HG03025 (cell line): ENCODE measurements at regions not wholly inside any gene's neighbourhood (a gene's known extent, or its start where the extent isn't known, plus 50 kb on each side); places are given as distances from the start of the nearest gene placed in this dataset.

Source experiments
- ATAC-seq: cut with Tn5 transposase; IDR thresholded peaks from one replicate; pipeline ENCODE4 v1.9.1; 2021; ENCODE audit warnings: mild to moderate bottlenecking, moderate library complexity; ENCODE audit not compliant: unreplicated experiment, low FRiP score

DNA sequence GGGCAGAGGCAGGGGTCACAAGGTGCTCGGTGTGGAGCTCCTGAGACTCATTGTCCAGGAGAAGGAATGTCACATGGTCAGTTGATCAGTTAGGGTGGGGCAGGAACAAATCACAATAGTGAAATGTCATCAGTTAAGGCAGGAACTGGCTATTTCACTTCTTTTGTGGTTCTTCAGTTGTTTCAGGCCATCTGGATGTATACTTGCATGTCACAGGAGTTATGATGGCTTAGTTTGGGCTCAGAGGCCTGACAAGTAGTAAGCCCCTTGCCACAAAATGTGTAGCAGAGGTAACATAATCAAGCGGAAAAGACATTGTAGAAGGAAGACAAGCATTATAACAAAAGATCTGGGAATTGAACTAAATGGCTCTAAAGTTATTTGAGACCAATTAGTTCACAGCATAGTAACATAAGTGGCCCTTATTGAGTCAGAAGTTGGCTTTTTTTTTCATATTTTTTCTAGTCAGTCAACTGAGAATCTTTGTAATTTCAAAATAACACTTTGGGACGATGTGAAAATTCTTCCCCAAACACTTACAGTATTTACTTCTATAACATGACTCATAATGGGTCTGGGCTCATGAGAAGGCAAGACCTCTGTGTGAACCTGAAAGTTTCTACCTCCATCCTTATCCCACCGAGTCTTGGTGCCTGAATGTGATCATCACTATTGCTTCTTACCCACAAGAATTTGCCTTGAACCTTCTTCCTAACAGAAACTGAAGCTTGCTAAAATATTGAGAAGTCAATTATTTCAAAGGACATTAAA, 137.0 kb upstream of the DPT start:
- no peak for ATAC-seq

DNA sequence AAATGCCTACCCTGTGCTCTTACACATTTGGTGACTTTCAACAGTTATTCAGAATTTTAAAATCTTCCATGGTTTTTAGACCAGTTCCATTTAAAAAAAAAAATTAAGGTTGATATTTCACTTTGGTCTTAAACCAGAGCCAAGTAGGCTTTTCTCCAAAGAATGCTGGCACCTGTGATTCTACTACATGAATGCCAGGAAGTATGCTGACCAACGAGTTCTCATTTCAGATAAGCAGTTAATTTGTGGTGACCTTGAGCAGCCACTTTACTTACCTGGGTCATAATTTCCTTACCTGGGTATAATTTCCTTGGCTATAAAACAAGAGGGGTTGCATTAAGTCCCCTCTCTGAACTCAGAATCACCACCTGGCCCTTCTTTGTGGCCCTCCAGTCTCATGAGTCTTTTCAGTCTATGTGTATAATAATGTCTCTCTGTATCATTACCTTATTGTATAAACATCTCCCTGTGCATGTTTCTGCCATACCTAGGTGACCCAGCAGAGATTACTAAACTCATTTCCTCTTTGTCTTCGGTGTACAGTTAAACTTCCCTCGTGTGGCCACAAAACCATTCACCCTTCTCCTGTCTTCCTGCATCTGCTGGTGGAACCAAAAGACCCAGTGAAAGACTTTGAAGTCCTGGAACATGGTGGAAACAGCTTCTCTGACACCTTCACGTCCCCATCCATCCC, 139.1 kb upstream of the DPT start:
- no peak for ATAC-seq

- ATAC-seq = no peak
Measured at GRCh38 chr1:168871531-168871930, 142.5 kb upstream of the DPT start.

DNA sequence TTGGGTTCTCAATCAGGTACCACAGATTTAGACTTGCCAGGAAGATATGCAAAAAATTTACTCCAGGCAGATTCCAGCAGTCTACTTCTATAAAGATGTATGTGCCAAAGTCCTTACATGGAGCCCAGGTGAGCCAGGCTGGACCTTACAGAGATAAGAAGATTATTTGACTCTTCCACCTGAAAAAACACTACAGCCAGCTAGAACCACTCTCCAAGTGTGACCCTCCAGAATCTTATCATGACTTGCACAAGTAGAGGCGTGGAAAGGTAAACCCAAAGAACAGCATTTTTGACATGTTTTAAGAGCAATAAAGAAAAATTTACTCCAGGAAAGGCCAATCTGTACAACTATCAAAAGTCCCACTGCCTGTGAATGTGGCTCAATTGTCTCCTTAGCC, 146.8 kb upstream of the DPT start:
- ATAC-seq = no peak

DNA sequence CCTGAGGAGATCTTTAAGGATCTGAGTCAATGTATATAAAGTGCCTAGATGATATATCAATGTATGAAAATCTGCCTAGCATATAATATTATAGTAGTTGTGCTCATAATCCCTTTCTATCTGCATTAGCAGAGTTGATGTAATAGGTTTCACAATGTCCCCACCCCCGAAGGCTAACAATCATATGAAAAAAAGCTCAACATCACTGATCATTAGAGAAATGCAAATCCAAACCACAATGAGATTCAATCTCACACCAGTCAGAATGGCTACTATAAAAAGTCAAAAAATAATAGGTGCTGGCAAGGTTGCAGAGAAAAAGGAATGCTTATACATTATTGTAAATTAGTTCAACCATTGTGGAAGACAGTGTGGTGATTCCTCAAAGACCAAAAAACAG, 147.8 kb upstream of the DPT start:
- no peak for ATAC-seq

DNA sequence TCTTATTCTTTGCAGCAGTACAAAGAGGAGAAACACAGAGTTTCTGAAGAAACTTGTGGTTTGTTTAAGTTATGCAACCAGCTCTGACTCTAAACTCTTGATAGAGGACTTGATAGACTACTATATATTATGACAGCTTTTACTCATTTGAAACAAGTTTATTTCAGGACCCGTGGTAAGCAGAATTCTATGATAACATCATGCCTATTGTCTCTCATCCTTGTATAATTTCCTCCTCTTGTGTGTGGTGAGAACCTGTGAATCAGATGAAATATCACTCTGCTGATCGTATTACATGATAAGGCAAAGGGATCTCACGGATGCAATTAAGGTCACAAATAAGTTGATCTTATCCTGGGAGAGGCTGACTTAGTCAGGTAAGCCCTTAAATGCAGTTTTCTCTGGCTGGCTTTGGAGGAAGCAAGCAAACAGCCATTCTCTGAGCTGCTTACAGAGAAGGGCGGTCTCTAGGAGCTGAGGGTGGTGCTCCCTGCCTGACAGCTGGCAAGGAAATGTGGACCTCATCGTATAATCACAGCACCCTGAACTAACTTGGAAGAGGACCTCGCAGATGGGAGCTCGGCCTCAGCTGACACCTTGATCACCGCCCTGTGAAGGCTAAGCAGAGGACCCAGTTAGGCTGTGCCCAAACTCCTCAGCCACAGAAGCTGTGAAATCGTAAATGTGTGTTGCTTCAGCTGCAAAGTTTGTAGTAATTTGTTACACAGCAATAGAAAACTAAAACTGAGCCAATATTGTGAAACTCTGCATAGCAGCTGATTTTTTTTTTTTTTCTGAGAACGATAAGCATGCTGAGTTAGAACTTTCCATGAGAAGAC, 151.1 kb upstream of the DPT start:
- ATAC-seq = no peak

- ATAC-seq = no peak
Measured at GRCh38 chr1:168881656-168882260, 152.8 kb upstream of the DPT start.

DNA sequence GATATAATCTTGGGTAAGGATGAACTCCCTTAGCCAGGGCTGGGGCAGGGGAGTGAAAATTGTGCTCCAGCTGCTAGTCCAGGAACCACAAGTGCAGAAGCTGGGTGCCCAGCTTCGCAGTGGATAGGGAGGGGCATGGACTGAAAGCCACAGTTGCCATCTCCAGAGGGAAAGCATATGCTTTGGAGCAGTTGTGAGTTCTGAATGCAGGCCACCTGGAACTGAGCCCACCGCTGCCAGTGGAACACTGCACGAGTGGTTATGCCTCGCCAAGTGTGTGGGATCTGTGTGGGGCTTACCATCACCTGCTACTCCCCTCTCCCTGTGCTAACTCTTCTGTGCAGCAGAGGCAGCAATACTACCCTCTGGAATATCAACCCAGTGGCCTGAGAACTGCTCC, 158.4 kb upstream of the DPT start:
- ATAC-seq = no peak

DNA sequence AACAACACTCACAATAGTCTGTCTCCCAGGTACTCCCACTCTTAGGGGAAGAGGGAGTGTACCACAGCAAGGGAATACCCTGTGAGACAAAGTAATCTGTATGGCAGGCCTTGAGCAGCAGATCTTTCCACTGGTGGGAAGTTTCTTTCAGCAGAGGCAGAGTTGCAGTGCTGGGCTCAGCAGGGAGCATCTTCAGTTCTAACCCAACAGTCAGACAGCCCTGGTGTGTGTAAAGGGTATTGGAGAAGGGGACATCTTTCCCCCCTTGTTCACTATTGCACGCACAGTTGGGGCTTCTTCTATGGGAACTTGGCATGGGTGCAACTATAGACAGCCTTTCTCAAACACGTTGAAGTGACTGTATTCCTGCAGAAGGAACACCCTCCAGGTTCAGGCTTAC, 159.4 kb upstream of the DPT start:
- ATAC-seq = no peak

DNA sequence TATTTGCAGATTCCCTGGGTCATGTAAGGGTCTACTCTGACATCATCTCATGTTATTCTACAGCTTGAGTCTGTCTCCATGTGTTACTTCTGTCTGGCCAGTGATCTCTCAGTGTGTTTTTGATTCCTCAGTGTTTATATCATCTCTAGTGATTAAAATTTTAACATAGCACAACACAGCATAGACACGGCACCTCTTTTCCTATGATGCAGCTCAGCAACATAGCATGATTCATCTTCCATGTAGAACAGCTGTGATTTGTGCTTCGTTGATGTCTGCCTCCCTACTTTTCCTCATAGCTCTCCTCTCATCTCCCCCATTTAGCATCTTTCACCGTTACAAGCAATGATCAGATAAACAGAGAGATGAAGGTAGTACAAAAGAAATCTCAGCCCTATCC, 163.9 kb upstream of the DPT start:
- ATAC-seq = no peak

DNA sequence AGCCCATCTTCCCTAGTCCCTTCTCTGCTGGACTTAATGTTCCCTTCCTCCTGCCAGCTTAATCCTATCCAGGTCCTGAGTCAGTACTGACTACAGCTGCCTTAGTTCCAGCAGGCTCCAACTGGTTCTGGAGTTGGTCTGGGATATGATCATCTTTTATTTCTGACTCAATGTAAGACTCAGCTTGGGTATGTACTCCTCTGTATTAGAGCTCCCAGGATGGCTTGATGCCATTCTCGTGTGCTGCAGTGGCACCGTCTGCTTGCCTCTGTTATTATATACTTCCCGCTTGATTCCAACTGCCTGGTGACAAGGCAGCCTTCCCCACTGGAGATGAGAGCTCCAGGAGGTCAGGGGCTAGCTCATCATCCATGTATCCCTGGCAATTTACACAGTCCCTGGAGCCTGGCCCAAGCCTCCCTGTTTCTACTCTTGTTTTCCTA, 164.4 kb upstream of the DPT start:
- no peak for ATAC-seq

GRCh38 chr1:168894397-168894903, 165.4 kb upstream of the DPT start:
- no peak for ATAC-seq

GRCh38 chr1:168897249-168897648, 168.2 kb upstream of the DPT start:
- no peak for ATAC-seq

DNA sequence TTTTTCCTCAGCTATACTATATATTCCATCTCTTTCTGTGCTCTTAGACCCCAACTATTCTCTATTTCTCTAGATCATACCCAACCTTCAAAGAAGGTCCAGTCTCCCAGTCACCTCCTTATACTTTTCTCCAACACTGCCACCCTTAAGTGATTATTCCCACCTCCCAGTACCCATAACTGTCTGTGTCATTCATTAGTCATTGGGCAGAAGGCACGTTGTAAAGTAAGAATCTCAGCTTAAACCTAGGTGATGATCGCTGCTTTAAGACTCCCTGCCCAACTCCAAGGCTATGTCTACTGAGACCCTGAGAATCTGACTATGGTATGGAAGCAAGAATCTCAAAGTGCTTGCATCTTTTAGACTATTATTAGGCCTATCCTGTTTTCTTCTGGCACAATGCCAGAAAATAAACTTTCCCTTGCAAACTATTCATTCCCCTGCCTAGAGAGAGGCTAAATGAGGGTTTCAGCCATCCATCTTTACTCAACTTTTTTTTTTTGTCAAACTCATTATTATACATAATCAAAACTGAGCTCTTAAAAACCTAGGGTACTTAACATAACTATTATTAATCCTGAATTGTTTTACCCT, 174.3 kb upstream of the DPT start:
- no peak for ATAC-seq

DNA sequence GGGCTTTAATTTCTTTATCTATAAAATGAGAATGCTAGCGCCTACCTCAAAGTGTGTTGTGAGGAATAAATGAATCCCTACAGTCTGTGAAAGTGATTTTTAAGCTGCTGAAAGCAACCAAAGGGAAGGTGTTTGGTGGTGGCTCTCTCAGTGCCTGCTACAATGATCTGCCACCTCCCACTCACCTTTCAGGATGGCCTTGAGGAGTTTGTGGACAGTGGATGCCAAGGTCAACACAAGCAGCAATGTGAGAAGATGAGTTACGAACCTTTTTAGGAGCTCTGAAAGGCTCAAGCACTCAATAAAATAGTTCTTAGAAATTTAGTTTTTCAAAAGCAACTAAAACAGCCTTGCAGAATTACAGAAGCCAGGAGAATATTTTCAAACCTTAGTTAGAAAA, 176.6 kb upstream of the DPT start:
- no peak for ATAC-seq

GRCh38 chr1:168906367-168906766, 177.4 kb upstream of the DPT start:
- ATAC-seq = no peak

DNA sequence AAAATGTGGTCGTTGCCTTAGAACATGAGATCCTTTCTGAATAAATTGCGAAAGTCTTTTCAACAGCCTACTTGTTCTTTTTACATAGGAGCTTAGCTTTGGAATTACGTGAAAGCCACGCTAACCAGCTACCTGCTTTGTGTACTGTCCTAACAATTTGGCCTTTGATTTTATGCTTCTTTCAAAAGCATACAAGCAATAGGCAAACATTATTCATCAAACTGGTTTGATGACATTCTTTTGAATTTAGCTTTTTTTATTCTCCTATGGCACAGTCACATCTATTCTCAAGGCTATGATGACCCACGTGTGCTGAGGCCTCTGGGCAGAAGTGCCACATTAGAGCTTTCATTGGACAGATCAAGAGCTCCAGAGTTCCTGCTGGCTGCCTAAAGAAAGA, 178.0 kb upstream of the DPT start:
- ATAC-seq = no peak

DNA sequence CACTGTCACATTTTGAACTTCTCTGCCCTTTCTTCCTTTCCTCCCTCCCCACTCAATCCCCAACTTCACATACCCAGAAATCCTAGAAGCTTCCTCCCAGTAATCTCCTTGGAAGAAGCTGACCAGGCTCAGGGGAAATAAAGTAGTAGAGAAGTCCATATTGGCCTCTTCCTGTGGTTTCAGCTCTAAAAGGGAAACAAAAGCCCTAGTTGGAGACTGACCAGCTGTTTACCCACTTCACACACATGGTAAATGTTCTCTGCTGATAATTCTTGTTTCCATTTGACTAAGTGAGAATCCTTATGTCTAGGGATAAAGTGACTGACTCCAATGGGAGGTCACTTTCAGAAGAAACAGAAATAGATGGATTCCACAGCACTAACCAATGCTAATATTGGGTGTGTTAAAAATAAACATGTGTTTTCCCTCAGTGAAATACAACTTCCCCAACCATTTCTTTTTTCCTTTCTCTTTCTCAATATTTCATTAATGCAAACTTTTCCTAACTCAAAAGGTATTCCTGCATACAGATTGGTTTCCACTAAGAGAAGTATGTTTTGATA, 178.9 kb upstream of the DPT start:
- ATAC-seq = no peak

DNA sequence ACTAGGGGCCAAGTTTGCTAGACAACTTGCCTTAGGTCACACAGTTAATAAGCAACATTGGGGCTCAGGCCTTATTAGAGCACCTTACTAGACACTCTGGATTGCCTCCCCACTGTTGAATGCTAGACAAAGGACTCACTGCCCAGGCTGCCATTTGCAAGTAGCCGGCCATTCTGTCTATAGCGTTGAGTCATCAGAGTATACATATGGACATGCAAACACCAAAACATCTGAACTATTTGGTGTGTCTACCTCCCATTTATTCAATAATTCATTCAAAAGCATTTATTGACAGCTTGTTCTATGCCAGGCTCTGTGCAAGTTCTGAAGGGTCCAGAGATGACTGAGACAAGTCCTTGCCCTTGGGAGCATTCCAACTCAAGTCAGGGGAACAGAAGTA, 181.4 kb upstream of the DPT start:
- no peak for ATAC-seq

GRCh38 chr1:168911370-168911769, 182.4 kb upstream of the DPT start:
- ATAC-seq = no peak
